ENCODE measurements at regions not wholly inside any gene's neighbourhood (a gene's known extent, or its start where the extent isn't known, plus 50 kb on each side); places are given as distances from the start of the nearest gene placed in this dataset.
A peak's percentile ranks its signal among the peaks of the same experiment; 100 is the strongest.
"Not testable (repeated sequence)": the region's sequence is repeated elsewhere in the genome, so short reads cannot be mapped to it uniquely, and the experiment has no call there.

GRCh38 chr11:87628957-87629356 lies 546.3 kb downstream of the RAB38 start:
- no peak for DNase-seq

- DNase-seq: no peak
Observed at GRCh38 chr11:87628026-87628580, 547.1 kb downstream of the RAB38 start.

- DNase-seq: not testable (repeated sequence)
Observed at GRCh38 chr11:87623531-87624365, 551.5 kb downstream of the RAB38 start.

- no peak for DNase-seq
Observed at GRCh38 chr11:87616511-87616910, 558.7 kb downstream of the RAB38 start.

GRCh38 chr11:87604350-87604749 lies 566.6 kb downstream of the TMEM135 start:
- no peak for DNase-seq

GRCh38 chr11:87603887-87604286 lies 566.2 kb downstream of the TMEM135 start:
- no peak for DNase-seq

GRCh38 chr11:87602776-87603175 lies 565.0 kb downstream of the TMEM135 start:
- DNase-seq: no peak

- peak; percentile 35 for DNase-seq
Observed at GRCh38 chr11:87600938-87601337, 563.2 kb downstream of the TMEM135 start.

- DNase-seq: no peak
Observed at GRCh38 chr11:87597725-87598124, 560.0 kb downstream of the TMEM135 start.

GRCh38 chr11:87596176-87596575 lies 558.4 kb downstream of the TMEM135 start:
- DNase-seq: no peak

- no peak for DNase-seq
Observed at GRCh38 chr11:87589082-87589481, 551.3 kb downstream of the TMEM135 start.

- DNase-seq: not testable (repeated sequence)
Observed at GRCh38 chr11:87585613-87586012, 547.9 kb downstream of the TMEM135 start.

GRCh38 chr11:87583931-87584330 lies 546.2 kb downstream of the TMEM135 start:
- no peak for DNase-seq

GRCh38 chr11:87575088-87575487 lies 537.4 kb downstream of the TMEM135 start:
- no peak for DNase-seq

GRCh38 chr11:87574193-87574592 lies 536.5 kb downstream of the TMEM135 start:
- no peak for DNase-seq

- no peak for DNase-seq
Observed at GRCh38 chr11:87573708-87574107, 536.0 kb downstream of the TMEM135 start.

GRCh38 chr11:87572881-87573280 lies 535.1 kb downstream of the TMEM135 start:
- no peak for DNase-seq

- DNase-seq: no peak
Observed at GRCh38 chr11:87560352-87560751, 522.6 kb downstream of the TMEM135 start.

GRCh38 chr11:87559852-87560251 lies 522.1 kb downstream of the TMEM135 start:
- DNase-seq: not testable (repeated sequence)

GRCh38 chr11:87555101-87555500 lies 517.4 kb downstream of the TMEM135 start:
- DNase-seq: no peak

- DNase-seq: no peak
Observed at GRCh38 chr11:87548797-87549196, 511.1 kb downstream of the TMEM135 start.

GRCh38 chr11:87545858-87546257 lies 508.1 kb downstream of the TMEM135 start:
- DNase-seq: no peak

GRCh38 chr11:87539596-87539995 lies 501.9 kb downstream of the TMEM135 start:
- no peak for DNase-seq

- no peak for DNase-seq
Observed at GRCh38 chr11:87536565-87536964, 498.8 kb downstream of the TMEM135 start.
